GM10266 (cell line): ENCODE measurements at regions not wholly inside any gene's neighbourhood (a gene's known extent, or its start where the extent isn't known, plus 50 kb on each side); places are given as distances from the start of the nearest gene placed in this dataset.

ENCODE experiments used
- DNase-seq: peaks from one replicate; pipeline ENCODE4 v3.0.0; 2012; ENCODE audit errors: extremely low spot score
- CTCF ChIP-seq: IDR thresholded peaks from 2 replicates; pipeline ENCODE4 v1.5.1; 2012; ENCODE audit warnings: mild to moderate bottlenecking, low read depth; ENCODE audit not compliant: control insufficient read depth, insufficient read depth; ENCODE audit errors: missing control alignments

DNA sequence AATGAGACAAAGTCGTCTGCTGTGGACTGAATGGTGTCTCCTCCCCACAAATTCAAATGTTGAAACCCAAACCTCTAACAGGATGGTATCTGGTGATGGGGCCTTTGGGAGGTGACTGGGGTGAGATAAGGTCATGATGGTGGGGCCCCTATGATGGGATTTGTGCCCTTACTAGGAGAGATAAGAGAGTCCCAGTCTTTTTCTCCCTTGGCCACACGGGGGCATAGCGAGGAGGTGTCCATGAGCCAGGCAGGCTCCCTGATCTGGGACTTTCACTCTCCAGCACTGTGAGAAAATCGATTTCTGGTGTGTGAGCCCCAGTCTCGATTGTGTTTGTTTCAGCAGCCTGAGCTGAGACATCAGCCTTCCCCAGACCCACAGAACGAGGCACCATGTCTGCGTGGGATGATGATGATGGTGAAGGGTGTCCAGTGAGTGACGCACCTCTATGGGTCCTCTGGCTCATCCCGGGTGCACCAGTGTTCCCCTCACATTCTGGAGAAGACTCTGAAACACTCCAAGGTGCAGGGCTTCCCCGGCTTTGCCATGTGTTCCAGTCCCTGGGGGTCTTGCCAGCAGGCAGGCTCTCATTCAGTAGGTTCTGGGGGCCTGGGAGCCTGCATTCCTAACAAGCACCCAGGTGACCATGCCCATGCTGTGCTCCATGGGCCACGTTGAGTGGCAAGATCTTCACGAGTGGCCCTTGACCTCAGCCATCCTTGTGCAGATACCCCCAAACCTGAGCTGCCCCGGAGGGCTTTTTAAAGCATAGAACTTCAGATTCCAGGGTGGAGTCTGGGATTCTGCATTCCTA is 363.0 kb downstream of the CTTN start:
- DNase-seq: no peak

DNA sequence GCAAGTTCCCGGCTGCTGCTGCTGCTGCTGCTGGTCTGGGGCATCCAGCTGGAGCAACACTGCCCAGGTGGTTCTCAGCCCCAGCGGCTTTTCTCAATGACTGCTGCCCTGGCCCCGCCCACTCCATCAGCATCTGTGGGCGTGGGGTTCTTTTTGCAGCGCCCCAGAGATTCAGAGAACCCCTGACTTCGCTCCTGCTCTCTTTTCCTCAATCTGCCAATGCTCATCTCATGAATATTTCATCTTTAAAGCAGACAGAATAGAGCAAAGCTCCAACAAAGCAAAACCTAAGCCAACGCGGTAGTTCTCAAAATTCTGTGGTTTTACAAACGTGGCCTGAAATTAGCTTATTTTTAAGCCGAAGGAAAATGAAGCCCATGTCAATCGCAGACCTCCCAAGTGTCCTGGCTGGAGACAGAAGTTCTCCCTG is 363.6 kb downstream of the CTTN start:
- no peak for TF ChIP-seq CTCF
- DNase-seq: no peak

More for the DNA sequence above, 363.0 kb downstream of the CTTN start:
- no peak for TF ChIP-seq CTCF

GRCh38 chr11:70762810-70763209 is 364.5 kb downstream of the CTTN start:
- no peak for DNase-seq
- no peak for TF ChIP-seq CTCF

DNA sequence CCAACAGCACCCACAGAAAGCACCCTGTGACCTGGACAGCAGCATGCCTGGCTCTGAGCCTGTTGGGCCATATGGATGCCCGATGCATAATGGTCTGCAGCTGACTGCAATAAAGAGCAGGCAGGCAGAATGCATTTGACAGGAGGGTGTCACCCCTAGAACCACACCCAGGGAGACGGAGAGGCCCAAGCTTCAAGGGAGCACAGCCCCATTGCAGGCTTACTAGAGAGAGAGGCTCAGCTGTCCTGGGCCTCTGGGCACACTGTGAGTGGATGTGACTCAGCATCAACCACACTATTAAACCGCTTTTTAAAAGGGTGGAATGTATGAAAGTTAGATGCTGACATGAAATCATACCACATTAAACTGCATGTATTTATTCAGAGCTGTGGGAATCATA is 365.3 kb downstream of the CTTN start:
- DNase-seq: no peak
- no peak for TF ChIP-seq CTCF

DNA sequence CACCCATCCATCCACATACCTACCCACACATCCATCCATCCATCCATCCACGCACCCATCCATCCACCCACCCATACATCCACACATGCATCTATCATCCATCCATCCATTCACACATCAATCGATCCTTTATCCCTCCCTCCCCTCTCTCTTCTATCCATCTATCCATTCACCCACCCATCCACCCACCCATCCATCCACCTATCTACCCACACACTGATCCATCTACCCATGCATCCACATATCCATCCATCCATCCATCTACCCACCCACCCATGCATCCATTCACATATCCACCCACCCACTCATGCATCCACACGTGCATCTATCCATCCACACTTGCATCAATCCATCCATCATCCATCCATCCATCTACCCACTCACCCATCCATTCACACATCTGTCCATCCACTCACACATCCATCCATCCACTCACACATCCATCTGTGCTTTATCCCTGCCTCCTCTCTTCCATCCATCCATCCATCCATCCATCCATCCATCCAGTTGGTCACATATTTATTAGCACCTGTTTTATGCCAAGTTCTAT is 366.1 kb downstream of the CTTN start:
- no peak for DNase-seq
- no peak for TF ChIP-seq CTCF

- TF ChIP-seq CTCF: no peak
- no peak for DNase-seq
These were observed 368.6 kb downstream of the CTTN start for GRCh38 chr11:70766901-70767300.
